Liver (tissue), 3 donors: ENCODE measurements at regions not wholly inside any gene's neighbourhood (a gene's known extent, or its start where the extent isn't known, plus 50 kb on each side); places are given as distances from the start of the nearest gene placed in this dataset.

Experiments used
- EGR1 ChIP-seq, 2 donors: IDR thresholded peaks; 2 replicates each; pipeline ENCODE4 v1.6.1; 2016 to 2018; ENCODE audit warnings: antibody characterized with exemption in 2 of 2, low read depth in 2 of 2
- GABPA ChIP-seq, 2 donors: IDR thresholded peaks in 1 of 2; conservative IDR thresholded peaks in 1 of 2; 2 replicates each; pipeline ENCODE4 v1.6.1; 2016; ENCODE audit warnings: antibody characterized with exemption in 2 of 2, mild to moderate bottlenecking in 1 of 2, moderate library complexity in 1 of 2
- HNF4A ChIP-seq, 2 donors: conservative IDR thresholded peaks; 2 replicates each; pipeline ENCODE4 v1.6.1; 2016; ENCODE audit warnings: antibody characterized with exemption in 2 of 2, mild to moderate bottlenecking in 2 of 2
- HNF4G ChIP-seq: IDR thresholded peaks from 2 replicates; pipeline ENCODE4 v1.6.1; 2016; ENCODE audit warnings: antibody characterized with exemption
- JUND ChIP-seq, 2 donors: IDR thresholded peaks; 2 replicates each; pipeline ENCODE4 v1.6.1; 2016; ENCODE audit warnings: antibody characterized with exemption in 2 of 2
- NR2F2 ChIP-seq: IDR thresholded peaks from 2 replicates; pipeline ENCODE4 v1.6.1; 2016; ENCODE audit warnings: antibody characterized with exemption
- RAD21 ChIP-seq, 2 donors: IDR thresholded peaks; 2 replicates each; pipeline ENCODE4 v1.6.1; 2016; ENCODE audit warnings: antibody characterized with exemption in 2 of 2, mild to moderate bottlenecking in 2 of 2
- RXRA ChIP-seq, 2 donors: IDR thresholded peaks; 2 replicates each; pipeline ENCODE4 v1.6.1; 2017 to 2018; ENCODE audit warnings: antibody characterized with exemption in 2 of 2, mild to moderate bottlenecking in 1 of 2
- TAF1 ChIP-seq: conservative IDR thresholded peaks from 2 replicates; pipeline ENCODE4 v1.6.1; 2016; ENCODE audit warnings: antibody characterized with exemption, mild to moderate bottlenecking
- TF ChIP-seq, protein P1 (sequence below): IDR thresholded peaks from 2 replicates; pipeline ENCODE4 v1.6.1; 2016; ENCODE audit warnings: antibody characterized with exemption
- TF ChIP-seq, protein P2 (sequence below): fragments of 150-350 bp; IDR thresholded peaks from 2 replicates; pipeline ENCODE4 v1.5.1; 2017; ENCODE audit warnings: improper control_type of control experiment, low read depth, low read length; ENCODE audit not compliant: missing input control
- TF ChIP-seq, protein P3 (sequence below): IDR thresholded peaks from 2 replicates; pipeline ENCODE4 v1.6.1; 2016; ENCODE audit warnings: antibody characterized with exemption, mild to moderate bottlenecking
- donor health status: healthy.
- donor health status: healthy.

DNA sequence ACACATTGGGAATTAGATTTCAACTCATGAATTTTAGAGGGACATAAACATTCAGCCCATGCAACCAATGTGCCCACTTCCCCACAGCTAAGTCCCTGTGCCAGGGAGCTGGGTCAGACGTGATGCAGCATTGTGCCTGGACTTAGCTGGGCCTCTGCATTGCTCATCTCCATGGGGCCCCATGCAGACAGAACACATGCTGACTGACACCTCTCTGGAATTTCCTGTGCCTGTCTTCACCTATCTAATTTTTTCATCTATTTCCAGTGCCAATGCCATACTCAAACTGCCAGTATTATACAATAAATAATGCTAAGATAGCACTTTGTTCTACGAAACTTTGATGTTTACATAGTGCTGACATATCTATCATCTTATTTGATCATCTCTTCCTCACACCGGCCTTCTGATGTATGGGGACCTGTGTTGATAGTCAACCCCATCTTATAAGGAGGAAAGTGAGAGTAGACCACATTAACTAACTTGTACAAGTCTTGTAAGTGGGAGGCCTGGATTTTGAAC is 92.2 kb downstream of the CDC42EP3 start:
- TF ChIP-seq TAF1 (no peak), GABPA (IDR thresholded peaks at IDR 0.05 in 1 of 2, conservative IDR thresholded peaks at IDR 0.05 in 1 of 2) (no peak), RAD21 (IDR thresholded peaks at IDR 0.05) (no peak), HNF4A (conservative IDR thresholded peaks at IDR 0.05) (no peak), NR2F2 (no peak), JUND (IDR thresholded peaks at IDR 0.05) (no peak), EGR1 (IDR thresholded peaks at IDR 0.05; ENCODE audit: low read depth in 2 of 2) (no peak), RXRA (IDR thresholded peaks at IDR 0.05) (no peak), HNF4G (no peak)
- TF ChIP-seq, protein P1, sequence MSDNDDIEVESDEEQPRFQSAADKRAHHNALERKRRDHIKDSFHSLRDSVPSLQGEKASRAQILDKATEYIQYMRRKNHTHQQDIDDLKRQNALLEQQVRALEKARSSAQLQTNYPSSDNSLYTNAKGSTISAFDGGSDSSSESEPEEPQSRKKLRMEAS, result no peak
- TF ChIP-seq, protein P2, sequence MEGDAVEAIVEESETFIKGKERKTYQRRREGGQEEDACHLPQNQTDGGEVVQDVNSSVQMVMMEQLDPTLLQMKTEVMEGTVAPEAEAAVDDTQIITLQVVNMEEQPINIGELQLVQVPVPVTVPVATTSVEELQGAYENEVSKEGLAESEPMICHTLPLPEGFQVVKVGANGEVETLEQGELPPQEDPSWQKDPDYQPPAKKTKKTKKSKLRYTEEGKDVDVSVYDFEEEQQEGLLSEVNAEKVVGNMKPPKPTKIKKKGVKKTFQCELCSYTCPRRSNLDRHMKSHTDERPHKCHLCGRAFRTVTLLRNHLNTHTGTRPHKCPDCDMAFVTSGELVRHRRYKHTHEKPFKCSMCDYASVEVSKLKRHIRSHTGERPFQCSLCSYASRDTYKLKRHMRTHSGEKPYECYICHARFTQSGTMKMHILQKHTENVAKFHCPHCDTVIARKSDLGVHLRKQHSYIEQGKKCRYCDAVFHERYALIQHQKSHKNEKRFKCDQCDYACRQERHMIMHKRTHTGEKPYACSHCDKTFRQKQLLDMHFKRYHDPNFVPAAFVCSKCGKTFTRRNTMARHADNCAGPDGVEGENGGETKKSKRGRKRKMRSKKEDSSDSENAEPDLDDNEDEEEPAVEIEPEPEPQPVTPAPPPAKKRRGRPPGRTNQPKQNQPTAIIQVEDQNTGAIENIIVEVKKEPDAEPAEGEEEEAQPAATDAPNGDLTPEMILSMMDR, result no peak
- TF ChIP-seq, protein P3, sequence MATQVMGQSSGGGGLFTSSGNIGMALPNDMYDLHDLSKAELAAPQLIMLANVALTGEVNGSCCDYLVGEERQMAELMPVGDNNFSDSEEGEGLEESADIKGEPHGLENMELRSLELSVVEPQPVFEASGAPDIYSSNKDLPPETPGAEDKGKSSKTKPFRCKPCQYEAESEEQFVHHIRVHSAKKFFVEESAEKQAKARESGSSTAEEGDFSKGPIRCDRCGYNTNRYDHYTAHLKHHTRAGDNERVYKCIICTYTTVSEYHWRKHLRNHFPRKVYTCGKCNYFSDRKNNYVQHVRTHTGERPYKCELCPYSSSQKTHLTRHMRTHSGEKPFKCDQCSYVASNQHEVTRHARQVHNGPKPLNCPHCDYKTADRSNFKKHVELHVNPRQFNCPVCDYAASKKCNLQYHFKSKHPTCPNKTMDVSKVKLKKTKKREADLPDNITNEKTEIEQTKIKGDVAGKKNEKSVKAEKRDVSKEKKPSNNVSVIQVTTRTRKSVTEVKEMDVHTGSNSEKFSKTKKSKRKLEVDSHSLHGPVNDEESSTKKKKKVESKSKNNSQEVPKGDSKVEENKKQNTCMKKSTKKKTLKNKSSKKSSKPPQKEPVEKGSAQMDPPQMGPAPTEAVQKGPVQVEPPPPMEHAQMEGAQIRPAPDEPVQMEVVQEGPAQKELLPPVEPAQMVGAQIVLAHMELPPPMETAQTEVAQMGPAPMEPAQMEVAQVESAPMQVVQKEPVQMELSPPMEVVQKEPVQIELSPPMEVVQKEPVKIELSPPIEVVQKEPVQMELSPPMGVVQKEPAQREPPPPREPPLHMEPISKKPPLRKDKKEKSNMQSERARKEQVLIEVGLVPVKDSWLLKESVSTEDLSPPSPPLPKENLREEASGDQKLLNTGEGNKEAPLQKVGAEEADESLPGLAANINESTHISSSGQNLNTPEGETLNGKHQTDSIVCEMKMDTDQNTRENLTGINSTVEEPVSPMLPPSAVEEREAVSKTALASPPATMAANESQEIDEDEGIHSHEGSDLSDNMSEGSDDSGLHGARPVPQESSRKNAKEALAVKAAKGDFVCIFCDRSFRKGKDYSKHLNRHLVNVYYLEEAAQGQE, result no peak
